ENCODE measurements at regions not wholly inside any gene's neighbourhood (a gene's known extent, or its start where the extent isn't known, plus 50 kb on each side); places are given as distances from the start of the nearest gene placed in this dataset.
"Not testable (repeated sequence)": the region's sequence is repeated elsewhere in the genome, so short reads cannot be mapped to it uniquely, and the experiment has no call there.

GRCh38 chr1:172845371-172845770, 186.5 kb downstream of the FASLG start:
- H3K4me2 ChIP-seq (ENCODE audit: low read length), result no peak overlapping the region
- TF ChIP-seq EZH2phosphoT487 (IDR thresholded peaks at IDR 0.05; ENCODE audit: borderline replicate concordance, low read length), result no peak
- no peak for TF ChIP-seq CTCF (IDR thresholded peaks at IDR 0.05; ENCODE audit: low read depth, low read length, poor library complexity, severe bottlenecking)
- H3K36me3 ChIP-seq (ENCODE audit: control insufficient read depth, low read length), result no peaks in the 10 kb centered on the region

GRCh38 chr1:172845865-172846264, 187.0 kb downstream of the FASLG start:
- no peaks in the 10 kb centered on the region for H4K20me1 ChIP-seq (ENCODE audit: control insufficient read depth, insufficient read depth, low read depth, low read length)
- H3K27ac ChIP-seq (ENCODE audit: low read depth, low read length), result no peak overlapping the region
- H3K79me2 ChIP-seq (ENCODE audit: control insufficient read depth, low read length), result no peaks in the 10 kb centered on the region
- H3F3A ChIP-seq (ENCODE audit: control insufficient read depth, insufficient read depth), result no peaks in the 10 kb centered on the region
- no peaks in the 10 kb centered on the region for H3K4me1 ChIP-seq (ENCODE audit: control insufficient read depth, low read length)
- H3K4me2 ChIP-seq (ENCODE audit: low read length), result no peak overlapping the region
- H3K9me2 ChIP-seq (replicated peaks; ENCODE audit: control insufficient read depth, low read length), result no peaks in the 10 kb centered on the region
- H3K4me3 ChIP-seq (ENCODE audit: low read length), result no peak overlapping the region
- no peaks in the 10 kb centered on the region for H3K36me3 ChIP-seq (ENCODE audit: control insufficient read depth, low read length)
- no peaks in the 10 kb centered on the region for H3K9me3 ChIP-seq (ENCODE audit: control insufficient read depth, insufficient read depth, low read length)
- no peaks in the 10 kb centered on the region for H3K27me3 ChIP-seq (ENCODE audit: control insufficient read depth, low read length)
- TF ChIP-seq CTCF (IDR thresholded peaks at IDR 0.05; ENCODE audit: low read depth, low read length, poor library complexity, severe bottlenecking) (no peak), EZH2phosphoT487 (IDR thresholded peaks at IDR 0.05; ENCODE audit: borderline replicate concordance, low read length) (no peak)

More at GRCh38 chr1:172845371-172845770, 186.5 kb downstream of the FASLG start:
- H3K79me2 ChIP-seq (ENCODE audit: control insufficient read depth, low read length), result no peaks in the 10 kb centered on the region
- no peaks in the 10 kb centered on the region for H3F3A ChIP-seq (ENCODE audit: control insufficient read depth, insufficient read depth)
- H4K20me1 ChIP-seq (ENCODE audit: control insufficient read depth, insufficient read depth, low read depth, low read length), result no peaks in the 10 kb centered on the region
- H3K27me3 ChIP-seq (ENCODE audit: control insufficient read depth, low read length), result no peaks in the 10 kb centered on the region
- no peaks in the 10 kb centered on the region for H3K4me1 ChIP-seq (ENCODE audit: control insufficient read depth, low read length)
- H3K9me2 ChIP-seq (replicated peaks; ENCODE audit: control insufficient read depth, low read length), result no peaks in the 10 kb centered on the region
- H3K27ac ChIP-seq (ENCODE audit: low read depth, low read length), result no peak overlapping the region
- no peak overlapping the region for H3K4me3 ChIP-seq (ENCODE audit: low read length)
- H3K9me3 ChIP-seq (ENCODE audit: control insufficient read depth, insufficient read depth, low read length), result no peaks in the 10 kb centered on the region

DNA sequence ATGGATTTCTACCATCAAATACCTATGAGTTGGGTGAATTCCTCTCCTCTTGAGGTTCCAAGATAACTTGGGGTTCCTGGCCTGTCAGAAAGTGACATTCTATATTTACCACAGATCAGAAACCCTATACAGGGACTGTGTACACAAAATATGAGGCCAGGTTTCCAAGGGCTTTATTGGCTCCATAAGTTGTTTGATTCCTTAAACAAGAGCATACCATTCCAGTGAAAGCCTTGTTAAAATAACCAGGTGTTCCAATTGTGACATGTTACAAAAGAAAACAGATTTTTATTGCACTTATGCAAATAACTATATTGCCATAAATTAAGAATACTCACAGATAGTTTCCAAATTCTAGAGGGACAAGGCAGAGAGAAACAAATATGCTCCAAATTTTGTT, 188.9 kb downstream of the FASLG start:
- H3K9me3 ChIP-seq (ENCODE audit: control insufficient read depth, insufficient read depth, low read length); H3K36me3 ChIP-seq (ENCODE audit: control insufficient read depth, low read length); H3K4me1 ChIP-seq (ENCODE audit: control insufficient read depth, low read length); H3K27me3 ChIP-seq (ENCODE audit: control insufficient read depth, low read length); H3K4me3 ChIP-seq (ENCODE audit: low read length); H3F3A ChIP-seq (ENCODE audit: control insufficient read depth, insufficient read depth); H3K9me2 ChIP-seq (replicated peaks; ENCODE audit: control insufficient read depth, low read length); H3K4me2 ChIP-seq (ENCODE audit: low read length); H3K79me2 ChIP-seq (ENCODE audit: control insufficient read depth, low read length); H4K20me1 ChIP-seq (ENCODE audit: control insufficient read depth, insufficient read depth, low read depth, low read length); H3K27ac ChIP-seq (ENCODE audit: low read depth, low read length): not testable (repeated sequence)

DNA sequence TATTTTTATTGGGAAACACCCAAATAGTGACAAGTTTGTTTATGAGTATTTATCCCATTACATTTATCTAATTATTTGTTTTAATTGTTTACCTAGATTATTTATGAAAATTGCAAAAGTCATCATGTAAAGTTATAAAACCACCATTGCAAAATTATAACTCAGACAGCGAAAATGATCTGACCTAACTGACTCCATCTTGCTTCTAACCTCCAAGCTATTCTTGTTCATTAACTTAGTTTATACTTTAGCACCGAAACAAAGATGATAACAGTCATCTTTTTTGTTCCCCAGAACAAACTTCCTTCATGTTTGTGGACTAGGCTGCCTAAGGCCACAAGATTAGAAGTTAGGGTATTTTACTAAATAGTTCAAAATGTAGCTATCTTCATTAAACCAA, 190.8 kb downstream of the FASLG start:
- TF ChIP-seq EZH2phosphoT487 (IDR thresholded peaks at IDR 0.05; ENCODE audit: borderline replicate concordance, low read length) (no peak), CTCF (IDR thresholded peaks at IDR 0.05; ENCODE audit: low read depth, low read length, poor library complexity, severe bottlenecking) (no peak)
- no peaks in the 10 kb centered on the region for H3F3A ChIP-seq (ENCODE audit: control insufficient read depth, insufficient read depth)
- H3K9me3 ChIP-seq (ENCODE audit: control insufficient read depth, insufficient read depth, low read length), result no peaks in the 10 kb centered on the region
- H3K9me2 ChIP-seq (replicated peaks; ENCODE audit: control insufficient read depth, low read length), result no peaks in the 10 kb centered on the region
- no peaks in the 10 kb centered on the region for H3K4me1 ChIP-seq (ENCODE audit: control insufficient read depth, low read length)
- no peak overlapping the region for H3K27ac ChIP-seq (ENCODE audit: low read depth, low read length)
- no peaks in the 10 kb centered on the region for H4K20me1 ChIP-seq (ENCODE audit: control insufficient read depth, insufficient read depth, low read depth, low read length)
- no peaks in the 10 kb centered on the region for H3K27me3 ChIP-seq (ENCODE audit: control insufficient read depth, low read length)
- H3K79me2 ChIP-seq (ENCODE audit: control insufficient read depth, low read length), result no peaks in the 10 kb centered on the region
- no peak overlapping the region for H3K4me3 ChIP-seq (ENCODE audit: low read length)
- no peak overlapping the region for H3K4me2 ChIP-seq (ENCODE audit: low read length)
- H3K36me3 ChIP-seq (ENCODE audit: control insufficient read depth, low read length), result no peaks in the 10 kb centered on the region
